ENCODE measurements at regions not wholly inside any gene's neighbourhood (a gene's known extent, or its start where the extent isn't known, plus 50 kb on each side); places are given as distances from the start of the nearest gene placed in this dataset.

DNA sequence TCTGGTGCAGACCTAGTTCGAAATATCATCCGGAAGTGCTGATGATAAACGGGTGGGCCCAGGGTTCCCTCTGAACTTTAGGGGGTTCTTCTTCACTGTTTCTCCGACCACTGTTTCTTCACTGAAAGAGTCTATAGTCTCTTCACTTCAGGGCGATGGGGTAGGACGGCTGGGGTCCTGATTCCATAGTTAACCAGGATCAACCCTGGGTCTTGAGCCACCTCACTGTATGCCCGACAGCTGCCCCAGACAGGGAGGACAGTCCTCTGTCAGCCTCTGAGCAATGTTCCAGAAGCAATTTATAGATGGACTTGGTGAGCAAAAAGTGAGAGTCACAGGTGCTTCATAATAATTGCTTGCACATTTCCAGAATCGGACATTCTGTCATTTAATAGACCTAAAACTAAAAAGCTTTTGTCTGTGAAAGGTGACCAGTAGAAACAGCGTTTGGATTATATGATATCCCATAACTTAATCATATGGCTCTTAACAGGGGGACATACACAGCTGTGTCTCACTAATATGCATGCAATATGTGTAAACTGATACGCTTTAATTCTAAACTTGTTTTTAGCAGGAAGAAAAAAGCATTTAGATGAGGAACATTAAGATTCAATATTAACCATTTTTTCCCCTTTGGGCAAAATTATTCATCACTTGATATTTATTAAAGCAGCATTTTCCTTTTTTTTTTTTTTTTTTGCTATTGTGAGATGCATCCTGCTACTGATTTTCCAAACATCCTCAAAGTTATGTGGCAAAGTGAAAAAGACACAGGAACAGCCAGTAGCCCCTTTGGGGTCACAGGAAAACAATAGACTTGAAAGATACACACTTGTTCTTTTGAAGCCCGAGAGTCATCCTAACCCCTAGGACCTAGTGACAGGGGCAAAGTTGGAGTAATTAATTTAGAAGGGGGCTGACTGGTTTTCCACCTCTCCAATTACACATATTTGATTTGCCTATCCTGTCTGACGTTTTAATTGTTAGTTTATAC is 277.0 kb downstream of the ZNF536 start:
- no peak for DNase-seq

- DNase-seq = no peak
Measured at GRCh38 chr19:30647891-30648720, 275.9 kb downstream of the ZNF536 start.

- no peak for DNase-seq
Measured at GRCh38 chr19:30646806-30647205, 274.6 kb downstream of the ZNF536 start.

GRCh38 chr19:30645946-30646577 is 273.9 kb downstream of the ZNF536 start:
- DNase-seq = no peak

- no peak for DNase-seq
Measured at GRCh38 chr19:30640252-30640965, 268.2 kb downstream of the ZNF536 start.

GRCh38 chr19:30638889-30639288 is 266.7 kb downstream of the ZNF536 start:
- no peak for DNase-seq

DNA sequence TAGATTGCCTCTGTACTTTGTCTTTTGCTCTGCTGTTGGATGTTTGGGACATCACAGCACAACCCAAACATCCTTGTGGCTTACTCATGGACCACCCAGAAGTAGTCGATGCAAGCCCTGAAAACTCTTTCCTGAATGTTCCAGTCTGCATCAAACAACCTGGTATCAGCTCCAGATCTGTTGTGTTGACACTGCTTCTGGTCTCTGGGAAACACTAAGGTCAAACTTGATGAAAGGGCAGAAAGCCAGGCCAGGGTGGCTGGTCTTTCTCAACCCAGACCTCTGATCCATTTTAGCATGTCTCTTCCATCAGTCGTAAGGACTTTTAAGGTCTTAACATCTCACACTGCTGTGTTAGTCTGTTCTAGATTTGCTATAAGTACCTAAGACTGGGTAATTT is 265.7 kb downstream of the ZNF536 start:
- DNase-seq = no peak

DNA sequence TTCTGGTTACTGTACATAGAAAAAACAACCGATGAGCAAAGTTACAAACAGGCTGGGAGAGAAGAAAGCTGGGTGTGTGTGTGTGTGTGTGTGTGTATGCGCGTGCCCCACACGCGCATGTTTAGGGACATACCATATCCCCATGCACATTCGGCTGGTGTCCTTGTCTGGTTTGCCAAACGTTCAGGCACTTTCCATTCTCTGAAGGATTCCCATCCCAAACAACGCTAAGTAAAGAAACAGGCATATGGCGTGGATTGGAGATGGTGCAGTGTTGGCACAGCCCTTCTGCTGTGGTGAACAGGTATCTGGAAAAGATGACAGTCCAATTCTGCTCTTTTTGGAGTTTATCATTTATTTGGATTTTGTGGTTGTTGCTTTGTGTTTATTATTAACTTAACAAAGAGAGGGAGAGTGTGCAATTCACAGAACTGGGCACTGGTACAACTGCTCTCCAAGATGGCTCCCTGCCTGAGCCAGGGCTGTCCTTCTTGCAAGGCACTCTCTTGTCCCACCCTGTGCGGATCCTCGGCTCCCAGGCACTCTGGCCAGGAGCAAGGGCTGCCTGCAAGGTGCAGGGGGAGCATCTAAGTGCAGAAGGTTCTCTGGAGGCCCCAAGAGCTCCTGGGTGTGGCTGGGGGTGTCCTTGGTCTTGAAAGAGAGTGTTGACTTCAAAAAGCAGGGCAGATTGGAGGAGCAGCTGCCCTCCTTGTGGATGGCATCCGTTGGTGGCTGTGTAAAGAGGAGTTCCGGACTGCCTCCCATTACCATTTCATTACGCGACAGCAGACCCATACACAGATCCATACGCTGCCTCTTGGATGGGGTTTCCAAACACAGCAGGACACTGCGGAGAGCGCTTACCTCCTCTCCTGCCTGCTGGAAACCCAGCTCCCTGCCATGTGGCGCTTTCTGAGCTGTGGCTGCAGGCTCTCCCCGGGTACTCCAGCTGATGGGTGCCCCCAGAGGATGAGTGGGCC is 263.1 kb downstream of the ZNF536 start:
- no peak for DNase-seq

DNA sequence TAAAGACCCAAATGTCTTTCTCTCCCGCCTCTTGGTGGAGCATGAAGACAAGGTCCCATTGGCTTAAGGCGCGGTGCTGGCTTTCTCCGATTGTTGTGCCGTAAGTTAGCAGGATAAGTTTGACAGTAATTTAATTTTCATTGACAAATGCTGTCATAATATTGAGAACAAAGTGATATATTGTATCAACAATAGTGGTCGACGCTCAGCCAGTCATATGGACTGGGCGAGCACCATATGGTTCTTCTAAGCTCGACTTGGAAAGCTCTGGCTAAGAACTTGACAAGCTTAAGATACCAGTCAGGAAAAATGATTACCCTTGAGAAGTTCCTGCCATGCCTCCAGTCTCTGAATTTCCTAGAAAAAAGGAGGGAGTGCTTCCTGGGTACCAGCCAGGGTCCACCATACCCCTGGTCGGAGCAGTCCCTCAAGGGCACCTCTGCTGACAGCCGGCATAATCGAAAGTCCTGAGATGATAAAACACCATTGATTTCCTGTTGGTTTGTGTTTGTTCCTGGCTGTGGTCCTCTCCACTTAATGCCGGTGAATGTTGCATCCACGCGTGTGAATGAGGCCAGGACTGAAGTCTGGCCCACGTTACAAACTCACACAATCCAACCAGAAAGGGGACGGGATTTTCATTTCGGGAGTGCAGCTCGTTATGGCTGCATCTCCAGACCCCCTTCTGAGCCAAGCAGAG is 262.1 kb downstream of the ZNF536 start:
- no peak for DNase-seq

DNA sequence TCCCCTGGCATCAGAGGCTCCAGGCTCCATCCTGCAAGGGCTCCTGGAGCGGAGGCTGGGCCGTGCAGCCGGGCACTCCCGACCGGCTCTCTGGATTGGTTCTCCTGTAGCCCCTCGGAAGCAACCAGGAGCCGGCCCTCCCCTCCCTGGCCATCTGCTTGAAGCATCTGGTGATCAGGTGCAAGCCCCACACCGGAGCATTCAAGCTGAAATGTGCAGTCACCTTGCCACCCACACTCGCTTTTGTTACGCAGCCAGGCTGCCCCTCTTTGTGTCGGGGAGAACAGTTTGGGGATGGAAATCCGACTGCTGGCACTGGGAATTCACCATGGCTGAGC is 258.8 kb downstream of the ZNF536 start:
- no peak for DNase-seq

DNA sequence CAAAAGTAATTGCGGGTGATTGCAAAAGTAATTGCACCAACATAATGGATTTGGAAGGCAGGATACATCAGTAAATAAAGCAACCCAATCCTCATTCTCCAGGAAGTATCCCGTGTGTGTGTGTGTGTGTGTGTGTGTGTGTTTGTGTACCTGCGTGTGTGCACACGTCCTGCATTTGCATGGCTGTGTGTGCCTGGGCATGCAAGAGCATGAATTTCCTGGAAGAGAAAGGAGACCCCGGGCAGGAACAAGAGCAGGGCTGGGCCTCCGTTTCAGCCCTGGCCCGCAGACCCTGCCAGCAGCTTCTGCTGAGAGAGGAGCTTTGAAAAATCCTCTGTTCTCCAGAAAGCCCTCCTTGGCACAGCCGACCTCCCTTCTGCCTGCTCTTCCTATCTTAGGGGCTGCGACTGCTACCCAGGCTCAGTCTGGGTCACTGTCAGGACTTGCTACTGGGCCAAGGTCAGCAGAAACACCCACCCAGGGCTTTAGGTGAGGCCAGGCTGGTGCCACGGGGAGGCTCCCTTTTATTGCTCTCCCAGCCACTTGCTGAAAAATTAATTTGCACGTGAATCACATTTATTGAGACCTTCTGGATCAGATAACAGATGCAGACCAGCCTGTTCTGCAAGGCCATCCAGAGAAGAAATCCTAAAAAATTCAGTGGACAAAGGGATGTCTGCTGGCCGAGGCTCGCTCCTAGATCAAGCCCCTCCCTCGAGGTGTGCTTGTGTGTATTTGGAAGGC is 258.3 kb downstream of the ZNF536 start:
- DNase-seq = no peak

- DNase-seq = no peak
Measured at GRCh38 chr19:30629086-30629485, 256.9 kb downstream of the ZNF536 start.

DNA sequence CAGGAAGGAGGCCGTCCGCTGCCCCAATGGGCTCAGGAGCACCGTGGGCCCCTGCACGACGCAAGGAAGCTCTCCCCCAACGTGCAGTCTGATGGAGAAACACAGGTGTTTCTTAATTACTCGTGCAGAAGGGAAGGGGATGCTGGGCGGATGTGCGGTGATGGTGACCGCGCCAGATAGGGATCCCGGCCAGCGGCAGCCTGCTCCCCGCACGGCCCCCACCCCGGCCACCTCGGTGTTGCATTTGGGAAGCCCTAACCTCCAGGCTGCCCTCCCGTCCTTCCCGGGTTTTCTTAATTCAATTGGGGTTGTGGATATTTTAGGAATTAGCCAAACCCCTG is 254.4 kb downstream of the ZNF536 start:
- no peak for DNase-seq

GRCh38 chr19:30625947-30626625 is 253.9 kb downstream of the ZNF536 start:
- DNase-seq = no peak

GRCh38 chr19:30622276-30622675 is 250.1 kb downstream of the ZNF536 start:
- DNase-seq = no peak

- DNase-seq = no peak
Measured at GRCh38 chr19:30621326-30621920, 249.2 kb downstream of the ZNF536 start.

DNA sequence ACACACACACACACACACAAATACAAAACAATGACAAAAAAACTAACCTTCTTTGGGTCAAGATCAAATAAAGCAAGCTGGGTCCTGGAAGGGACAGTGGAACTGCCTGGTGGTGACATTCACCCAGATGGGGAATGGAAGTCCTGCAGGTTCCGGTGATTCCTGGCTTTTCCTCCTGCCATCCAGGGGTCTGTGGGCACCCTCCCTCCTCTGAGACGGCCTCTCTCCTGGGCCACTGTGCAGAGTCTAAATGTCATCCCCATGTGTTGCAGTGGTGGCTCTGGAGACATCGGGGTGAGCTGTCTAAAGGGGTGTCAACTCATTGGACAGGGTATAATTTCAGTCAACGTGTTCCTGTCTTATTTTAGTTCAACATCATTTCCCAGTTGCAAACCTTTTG is 248.2 kb downstream of the ZNF536 start:
- DNase-seq = no peak

GRCh38 chr19:30609656-30610270 is 237.6 kb downstream of the ZNF536 start:
- no peak for DNase-seq

GRCh38 chr19:30608471-30608870 is 236.3 kb downstream of the ZNF536 start:
- no peak for DNase-seq

Measured in activated T-cell treated with anti-CD3 and anti-CD28 coated beads, Interleukin-2, amount 50 U/mL, for 1 hour (primary cell).